ENCODE measurements at regions not wholly inside any gene's neighbourhood (a gene's known extent, or its start where the extent isn't known, plus 50 kb on each side); places are given as distances from the start of the nearest gene placed in this dataset.

DNA sequence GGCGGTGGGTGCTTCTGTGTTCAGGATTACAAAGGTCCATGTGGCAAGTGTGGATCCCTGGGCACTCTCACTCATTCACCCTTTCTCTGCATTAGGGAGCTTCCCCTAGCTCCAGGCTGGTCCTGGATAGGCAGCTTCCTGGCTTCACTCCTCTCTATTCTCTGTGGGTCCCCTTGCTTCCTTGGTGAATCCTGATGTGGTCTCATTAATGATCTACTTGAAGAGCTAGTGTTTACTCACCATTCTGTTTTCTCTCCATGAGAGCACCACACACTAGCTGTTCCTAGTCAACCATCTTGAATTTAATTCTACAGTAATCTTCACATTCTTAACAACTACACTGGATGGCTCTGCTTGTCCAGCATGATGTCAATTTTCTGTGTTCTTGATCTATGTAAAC lies 90.0 kb upstream of the PLPPR1 start:
- TF ChIP-seq, protein P1, sequence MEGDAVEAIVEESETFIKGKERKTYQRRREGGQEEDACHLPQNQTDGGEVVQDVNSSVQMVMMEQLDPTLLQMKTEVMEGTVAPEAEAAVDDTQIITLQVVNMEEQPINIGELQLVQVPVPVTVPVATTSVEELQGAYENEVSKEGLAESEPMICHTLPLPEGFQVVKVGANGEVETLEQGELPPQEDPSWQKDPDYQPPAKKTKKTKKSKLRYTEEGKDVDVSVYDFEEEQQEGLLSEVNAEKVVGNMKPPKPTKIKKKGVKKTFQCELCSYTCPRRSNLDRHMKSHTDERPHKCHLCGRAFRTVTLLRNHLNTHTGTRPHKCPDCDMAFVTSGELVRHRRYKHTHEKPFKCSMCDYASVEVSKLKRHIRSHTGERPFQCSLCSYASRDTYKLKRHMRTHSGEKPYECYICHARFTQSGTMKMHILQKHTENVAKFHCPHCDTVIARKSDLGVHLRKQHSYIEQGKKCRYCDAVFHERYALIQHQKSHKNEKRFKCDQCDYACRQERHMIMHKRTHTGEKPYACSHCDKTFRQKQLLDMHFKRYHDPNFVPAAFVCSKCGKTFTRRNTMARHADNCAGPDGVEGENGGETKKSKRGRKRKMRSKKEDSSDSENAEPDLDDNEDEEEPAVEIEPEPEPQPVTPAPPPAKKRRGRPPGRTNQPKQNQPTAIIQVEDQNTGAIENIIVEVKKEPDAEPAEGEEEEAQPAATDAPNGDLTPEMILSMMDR (IDR thresholded peaks at IDR 0.05; ENCODE audit: low read depth, low read length) = no peak
- TF ChIP-seq EZH2phosphoT487 (IDR thresholded peaks at IDR 0.05; ENCODE audit: low read depth) = no peak

Measured in OCI-LY3 (cell line).